Activated B cell treated with CpG ODN at 0.5 μM for 24 hours (primary cell): ENCODE measurements at regions not wholly inside any gene's neighbourhood (a gene's known extent, or its start where the extent isn't known, plus 50 kb on each side); places are given as distances from the start of the nearest gene placed in this dataset.

Source experiments
- ATAC-seq: fragments of 200-7000 bp; cut with Tn5 transposase; one replicate; pipeline ENCODE4 v1.10.0; 2021; ENCODE audit warnings: low read depth, mild to moderate bottlenecking, moderate library complexity
- CTCF ChIA-PET: fragments of 350-600 bp; sonication (Branson Sonifier 250); formaldehyde crosslinking; loops from one replicate; lab custom pipeline; 2021; ENCODE audit warnings: antibody characterized with exemption; lab: Charles Lee
- POLR2A ChIA-PET: fragments of 350-600 bp; sonication (Branson Sonifier 250); formaldehyde crosslinking; loops from one replicate; lab custom pipeline; 2021; ENCODE audit warnings: antibody characterized with exemption; lab: Charles Lee
- DNase-seq: peaks from one replicate; pipeline ENCODE4 v3.0.0; 2022
- H3K27ac Mint-ChIP-seq: one replicate; pipeline ENCODE4 v1.8.0; 2020; ENCODE audit warnings: mixed read lengths
- H3K27me3 Mint-ChIP-seq: one replicate; pipeline ENCODE4 v1.8.0; 2021; ENCODE audit warnings: mixed read lengths
- H3K36me3 Mint-ChIP-seq: one replicate; pipeline ENCODE4 v1.8.0; 2021; ENCODE audit warnings: low read depth, mixed read lengths
- H3K4me1 Mint-ChIP-seq: one replicate; pipeline ENCODE4 v1.8.0; 2021; ENCODE audit warnings: mixed read lengths
- H3K4me3 Mint-ChIP-seq: one replicate; pipeline ENCODE4 v1.8.0; 2020; ENCODE audit warnings: mild to moderate bottlenecking, mixed read lengths
- H3K9me3 Mint-ChIP-seq: one replicate; pipeline ENCODE4 v1.8.0; 2020; ENCODE audit warnings: mixed read lengths
- intact Hi-C: fragments of 100-400 bp; cut with micrococcal nuclease; formaldehyde crosslinking; loops from one replicate; pipeline ENCODE4 v1.15.1; 2024
- TF ChIP-seq, protein P1 (sequence below): fragments of 200-600 bp; IDR thresholded peaks from one replicate; pipeline ENCODE4 v1.8.0; 2022; ENCODE audit warnings: antibody characterized with exemption, mild to moderate bottlenecking

DNA sequence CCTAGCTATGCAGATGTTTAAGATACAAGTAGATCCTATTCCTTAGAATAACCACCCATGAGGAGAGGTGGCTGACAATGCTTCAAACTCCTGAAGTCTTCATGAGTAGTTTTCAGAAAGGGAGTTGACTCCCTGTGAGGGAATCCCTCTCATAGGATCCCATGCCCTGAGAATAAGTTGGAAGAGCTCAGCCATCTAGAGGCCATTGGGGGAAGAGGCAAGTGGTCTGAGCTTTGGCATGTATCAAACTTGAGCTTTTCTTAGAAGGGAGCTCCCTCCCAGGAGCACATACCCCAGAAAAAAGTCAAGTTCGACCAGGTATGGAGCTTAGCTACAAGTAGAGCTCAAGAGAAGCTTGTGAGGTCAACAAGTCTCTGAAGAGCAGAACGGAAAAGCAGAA is 165.7 kb upstream of the RBM19 start:
- TF ChIP-seq, protein P1, sequence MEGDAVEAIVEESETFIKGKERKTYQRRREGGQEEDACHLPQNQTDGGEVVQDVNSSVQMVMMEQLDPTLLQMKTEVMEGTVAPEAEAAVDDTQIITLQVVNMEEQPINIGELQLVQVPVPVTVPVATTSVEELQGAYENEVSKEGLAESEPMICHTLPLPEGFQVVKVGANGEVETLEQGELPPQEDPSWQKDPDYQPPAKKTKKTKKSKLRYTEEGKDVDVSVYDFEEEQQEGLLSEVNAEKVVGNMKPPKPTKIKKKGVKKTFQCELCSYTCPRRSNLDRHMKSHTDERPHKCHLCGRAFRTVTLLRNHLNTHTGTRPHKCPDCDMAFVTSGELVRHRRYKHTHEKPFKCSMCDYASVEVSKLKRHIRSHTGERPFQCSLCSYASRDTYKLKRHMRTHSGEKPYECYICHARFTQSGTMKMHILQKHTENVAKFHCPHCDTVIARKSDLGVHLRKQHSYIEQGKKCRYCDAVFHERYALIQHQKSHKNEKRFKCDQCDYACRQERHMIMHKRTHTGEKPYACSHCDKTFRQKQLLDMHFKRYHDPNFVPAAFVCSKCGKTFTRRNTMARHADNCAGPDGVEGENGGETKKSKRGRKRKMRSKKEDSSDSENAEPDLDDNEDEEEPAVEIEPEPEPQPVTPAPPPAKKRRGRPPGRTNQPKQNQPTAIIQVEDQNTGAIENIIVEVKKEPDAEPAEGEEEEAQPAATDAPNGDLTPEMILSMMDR = no peak
- ATAC-seq (no peak), DNase-seq (no peak)
- H3K4me1 Mint-ChIP-seq = no peaks in the 10 kb centered on the region
- peaks cover 4% of the 10 kb centered on the region for H3K9me3 Mint-ChIP-seq
- POLR2A ChIA-PET = no interaction called here
- intact Hi-C loops = no loop called here
- no peaks in the 10 kb centered on the region for H3K36me3 Mint-ChIP-seq
- no peak overlapping the region for H3K27ac Mint-ChIP-seq
- CTCF ChIA-PET = no interaction called here
- no peak overlapping the region for H3K4me3 Mint-ChIP-seq
- H3K27me3 Mint-ChIP-seq = no peaks in the 10 kb centered on the region

DNA sequence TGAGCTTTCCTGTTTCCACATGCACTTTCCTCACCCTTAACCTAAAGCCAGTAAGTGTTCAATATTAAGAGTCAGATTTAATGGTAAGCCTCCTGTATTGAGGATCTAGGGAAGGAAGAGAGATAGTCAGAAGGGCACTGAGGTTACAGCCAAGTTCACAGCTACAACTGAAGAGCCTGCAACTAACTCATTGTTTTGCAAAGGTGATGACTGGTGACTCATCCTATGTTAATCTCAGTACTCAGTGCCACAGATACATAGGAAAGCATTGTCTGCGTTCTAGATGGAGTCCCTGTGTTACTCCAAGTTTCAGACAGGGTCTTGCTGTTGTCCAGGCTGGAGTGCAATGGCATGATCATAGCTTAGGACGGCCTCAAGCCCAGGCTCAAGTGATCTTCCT is 157.0 kb upstream of the RBM19 start:
- intact Hi-C loops = no loop called here

DNA sequence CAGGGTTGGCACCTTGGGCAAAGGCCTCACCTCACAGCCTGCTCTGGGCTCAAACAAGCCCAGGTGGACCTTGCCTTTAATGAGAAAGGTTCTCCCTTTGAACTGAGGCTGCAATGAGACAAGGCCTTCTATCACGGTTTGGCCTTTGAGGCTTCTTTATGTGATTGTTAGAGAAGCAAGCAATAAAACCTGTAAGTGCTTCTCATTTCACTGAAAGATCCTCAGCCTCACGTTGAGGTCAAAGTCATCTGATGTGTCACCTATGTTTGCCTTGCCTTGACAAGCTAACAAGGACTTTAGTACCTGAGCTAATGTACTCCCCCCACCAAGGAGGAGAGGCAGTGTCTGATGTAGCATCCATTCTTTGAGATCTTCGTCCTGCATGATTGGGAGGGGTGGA is 155.9 kb upstream of the RBM19 start:
- DNase-seq (no peak), ATAC-seq (no peak)
- ChIA-PET CTCF (no interaction called here), POLR2A (no interaction called here)
- TF ChIP-seq, protein P1 = no peak
- no peak overlapping the region for H3K4me3 Mint-ChIP-seq
- peaks cover 1% of the 10 kb centered on the region for H3K27me3 Mint-ChIP-seq
- no peaks in the 10 kb centered on the region for H3K4me1 Mint-ChIP-seq
- H3K9me3 Mint-ChIP-seq = no peaks in the 10 kb centered on the region
- H3K36me3 Mint-ChIP-seq = no peaks in the 10 kb centered on the region
- no peak overlapping the region for H3K27ac Mint-ChIP-seq
- intact Hi-C loops = no loop called here

More for the DNA sequence above, 157.0 kb upstream of the RBM19 start:
- ATAC-seq (no peak), DNase-seq (no peak)
- Mint-ChIP-seq H3K27me3 (peaks cover 1% of the 10 kb centered on the region), H3K9me3 (peaks cover 1% of the 10 kb centered on the region), H3K4me1 (no peaks in the 10 kb centered on the region), H3K36me3 (no peaks in the 10 kb centered on the region), H3K4me3 (no peak overlapping the region), H3K27ac (no peak overlapping the region)
- ChIA-PET CTCF (no interaction called here), POLR2A (no interaction called here)
- TF ChIP-seq, protein P1 = no peak

DNA sequence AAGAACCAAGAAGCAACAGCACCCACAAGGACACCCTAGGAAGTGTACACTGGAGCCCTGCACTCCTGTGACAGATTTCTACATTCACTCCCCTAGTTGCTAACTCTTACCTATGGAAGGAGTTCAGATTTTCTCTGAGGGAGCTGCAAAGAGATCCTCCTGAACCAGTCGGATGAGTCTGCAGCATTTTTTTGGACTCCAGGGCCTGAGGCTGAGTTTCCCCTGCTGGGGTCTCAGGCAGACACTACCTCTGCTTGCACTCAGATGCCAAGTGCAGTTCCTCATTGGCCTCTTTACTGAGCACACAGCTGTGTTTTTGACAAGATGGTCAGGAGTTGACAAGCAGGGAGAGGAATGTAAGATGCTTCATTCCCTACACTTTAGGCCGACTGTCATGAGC is 153.2 kb upstream of the RBM19 start:
- no peak overlapping the region for H3K27ac Mint-ChIP-seq
- H3K27me3 Mint-ChIP-seq = peaks cover 1% of the 10 kb centered on the region
- POLR2A ChIA-PET = no interaction called here
- peaks cover 6% of the 10 kb centered on the region for H3K9me3 Mint-ChIP-seq
- CTCF ChIA-PET = no interaction called here
- H3K36me3 Mint-ChIP-seq = no peaks in the 10 kb centered on the region
- intact Hi-C loops = no loop called here
- no peaks in the 10 kb centered on the region for H3K4me1 Mint-ChIP-seq
- ATAC-seq = no peak
- no peak overlapping the region for H3K4me3 Mint-ChIP-seq
- no peak for DNase-seq
- TF ChIP-seq, protein P1 = no peak

DNA sequence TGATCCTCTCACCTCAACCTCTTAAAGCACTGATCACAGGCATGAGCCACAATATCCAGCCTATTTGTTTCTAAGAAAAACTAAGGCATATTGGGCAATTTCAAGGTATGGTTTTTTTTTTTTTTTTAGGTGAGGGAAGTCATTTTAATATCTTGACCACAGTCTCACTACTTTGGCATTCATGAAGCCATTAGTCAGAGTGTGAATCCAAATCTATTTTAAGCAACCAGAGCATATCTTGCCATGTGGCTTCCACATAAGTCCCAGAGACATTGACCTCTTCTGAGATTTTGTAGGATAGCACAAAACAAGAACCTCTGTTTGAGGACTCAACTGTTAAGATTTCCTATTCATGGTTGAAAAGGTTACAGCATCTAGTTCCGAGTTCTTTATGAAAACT is 130.3 kb upstream of the RBM19 start:
- TF ChIP-seq, protein P1 = no peak
- Mint-ChIP-seq H3K4me1 (no peaks in the 10 kb centered on the region), H3K4me3 (no peak overlapping the region), H3K9me3 (peaks cover 2% of the 10 kb centered on the region), H3K36me3 (no peaks in the 10 kb centered on the region), H3K27me3 (no peaks in the 10 kb centered on the region), H3K27ac (no peak overlapping the region)
- DNase-seq = no peak
- POLR2A ChIA-PET = no interaction called here
- intact Hi-C loops = no loop called here
- no peak for ATAC-seq
- CTCF ChIA-PET = no interaction called here
